Esophagus squamous epithelium (tissue), 4 donors: ENCODE measurements at regions not wholly inside any gene's neighbourhood (a gene's known extent, or its start where the extent isn't known, plus 50 kb on each side); places are given as distances from the start of the nearest gene placed in this dataset.

Experiments used
- CTCF ChIP-seq, 6 experiments: fragments of 450-650 bp in 4 of 6; fragments of 200-600 bp in 2 of 6; sonication (generic) in 2 of 6; IDR thresholded peaks; one replicate each; pipeline ENCODE4 v1.5.1; 2016 to 2019; ENCODE audit warnings: antibody characterized with exemption in 6 of 6, mild to moderate bottlenecking in 4 of 6, moderate library complexity in 4 of 6
- POLR2A ChIP-seq, 4 donors: fragments of 450-650 bp; IDR thresholded peaks; one replicate each; pipeline ENCODE4 v1.6.1; 2017; ENCODE audit warnings: antibody characterized with exemption in 4 of 4, mild to moderate bottlenecking in 4 of 4, moderate library complexity in 3 of 4

- TF ChIP-seq CTCF (IDR thresholded peaks at IDR 0.05) (no peak), POLR2A (IDR thresholded peaks at IDR 0.05) (no peak)
Measured at GRCh38 chr13:29921542-29921941, 71.1 kb upstream of the UBL3 start.
